22Rv1 (cell line): ENCODE measurements at regions not wholly inside any gene's neighbourhood (a gene's known extent, or its start where the extent isn't known, plus 50 kb on each side); places are given as distances from the start of the nearest gene placed in this dataset.

Experiments
- H3K27ac ChIP-seq: fragments of 450-650 bp; 2 replicates; pipeline ENCODE4 v1.5.1; 2017
- CTCF ChIP-seq: fragments of 450-650 bp; IDR thresholded peaks from 2 replicates; pipeline ENCODE4 v1.5.1; 2017; ENCODE audit warnings: mild to moderate bottlenecking
- ZFX ChIP-seq: fragments of 450-650 bp; IDR thresholded peaks from 2 replicates; pipeline ENCODE4 v1.6.1; 2017; ENCODE audit warnings: antibody characterized with exemption, borderline replicate concordance

- no peak for TF ChIP-seq CTCF
- TF ChIP-seq ZFX, result no peak
- no peak overlapping the region for H3K27ac ChIP-seq
Observed at GRCh38 chr2:116444256-116444872, 1370.1 kb upstream of the DDX18 start.

- TF ChIP-seq CTCF (no peak), ZFX (no peak)
- H3K27ac ChIP-seq, result no peak overlapping the region
Observed at GRCh38 chr2:116450990-116451389, 1363.5 kb upstream of the DDX18 start.

GRCh38 chr2:116452651-116453050, 1361.8 kb upstream of the DDX18 start:
- no peak overlapping the region for H3K27ac ChIP-seq
- no peak for TF ChIP-seq ZFX
- no peak for TF ChIP-seq CTCF

GRCh38 chr2:116456429-116456828, 1358.1 kb upstream of the DDX18 start:
- H3K27ac ChIP-seq, result no peak overlapping the region

GRCh38 chr2:116467243-116467642, 1347.2 kb upstream of the DDX18 start:
- no peak overlapping the region for H3K27ac ChIP-seq

More at GRCh38 chr2:116456429-116456828, 1358.1 kb upstream of the DDX18 start:
- TF ChIP-seq ZFX (no peak), CTCF (no peak)

GRCh38 chr2:116477229-116477628, 1337.3 kb upstream of the DDX18 start:
- H3K27ac ChIP-seq, result no peak overlapping the region
- TF ChIP-seq CTCF (no peak), ZFX (no peak)

More at GRCh38 chr2:116467243-116467642, 1347.2 kb upstream of the DDX18 start:
- TF ChIP-seq CTCF, result no peak
- no peak for TF ChIP-seq ZFX

- TF ChIP-seq ZFX (no peak), CTCF (no peak)
- H3K27ac ChIP-seq, result no peak overlapping the region
Observed at GRCh38 chr2:116487336-116487735, 1327.2 kb upstream of the DDX18 start.
